Fibroblast of pulmonary artery (primary cell): ENCODE measurements at regions not wholly inside any gene's neighbourhood (a gene's known extent, or its start where the extent isn't known, plus 50 kb on each side); places are given as distances from the start of the nearest gene placed in this dataset.

ENCODE experiments used
- DNase-seq: peaks from one replicate; pipeline ENCODE4 v3.0.0-alpha.2; 2010; ENCODE audit warnings: low read depth
- H3K4me3 ChIP-seq: replicated peaks from 2 replicates; pipeline ENCODE4 v1.5.1; 2011; ENCODE audit warnings: low read depth, mild to moderate bottlenecking, control low read depth, low read length, moderate library complexity
- TF ChIP-seq, protein P1 (sequence below): IDR thresholded peaks from 2 replicates; pipeline ENCODE4 v1.5.1; 2011; ENCODE audit warnings: mild to moderate bottlenecking, control low read depth, low read length, inconsistent platforms; ENCODE audit errors: missing control alignments

DNA sequence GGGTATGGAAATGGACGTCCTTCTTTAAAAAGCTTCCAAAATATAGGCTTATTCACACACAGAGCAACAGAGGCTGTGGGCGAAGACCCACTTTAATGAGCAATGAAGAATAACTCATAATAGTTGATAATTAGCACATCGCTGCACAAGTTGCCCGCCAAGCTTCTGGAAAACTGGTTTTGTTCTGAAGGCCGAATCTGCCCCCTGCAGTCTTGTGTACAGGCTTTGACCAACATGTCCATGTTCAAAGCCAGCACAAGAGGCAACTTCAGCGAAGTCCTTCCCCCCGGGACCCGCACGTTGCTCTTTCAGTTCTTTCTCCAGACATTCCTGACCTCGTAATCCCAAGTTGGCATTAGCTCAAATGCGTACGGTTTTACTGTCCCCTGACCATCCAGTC, 73.3 kb downstream of the IRX5 start:
- no peak for DNase-seq
- H3K4me3 ChIP-seq: no peak overlapping the region
- TF ChIP-seq, protein P1, sequence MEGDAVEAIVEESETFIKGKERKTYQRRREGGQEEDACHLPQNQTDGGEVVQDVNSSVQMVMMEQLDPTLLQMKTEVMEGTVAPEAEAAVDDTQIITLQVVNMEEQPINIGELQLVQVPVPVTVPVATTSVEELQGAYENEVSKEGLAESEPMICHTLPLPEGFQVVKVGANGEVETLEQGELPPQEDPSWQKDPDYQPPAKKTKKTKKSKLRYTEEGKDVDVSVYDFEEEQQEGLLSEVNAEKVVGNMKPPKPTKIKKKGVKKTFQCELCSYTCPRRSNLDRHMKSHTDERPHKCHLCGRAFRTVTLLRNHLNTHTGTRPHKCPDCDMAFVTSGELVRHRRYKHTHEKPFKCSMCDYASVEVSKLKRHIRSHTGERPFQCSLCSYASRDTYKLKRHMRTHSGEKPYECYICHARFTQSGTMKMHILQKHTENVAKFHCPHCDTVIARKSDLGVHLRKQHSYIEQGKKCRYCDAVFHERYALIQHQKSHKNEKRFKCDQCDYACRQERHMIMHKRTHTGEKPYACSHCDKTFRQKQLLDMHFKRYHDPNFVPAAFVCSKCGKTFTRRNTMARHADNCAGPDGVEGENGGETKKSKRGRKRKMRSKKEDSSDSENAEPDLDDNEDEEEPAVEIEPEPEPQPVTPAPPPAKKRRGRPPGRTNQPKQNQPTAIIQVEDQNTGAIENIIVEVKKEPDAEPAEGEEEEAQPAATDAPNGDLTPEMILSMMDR: no peak

GRCh38 chr16:55007504-55007903, 76.8 kb downstream of the IRX5 start:
- TF ChIP-seq, protein P1: no peak
- DNase-seq: no peak
- H3K4me3 ChIP-seq: no peak overlapping the region

- no peak for DNase-seq
- H3K4me3 ChIP-seq: no peak overlapping the region
- TF ChIP-seq, protein P1: no peak
Measured at GRCh38 chr16:55008836-55009510, 78.3 kb downstream of the IRX5 start.

GRCh38 chr16:55009581-55009980, 78.9 kb downstream of the IRX5 start:
- no peak for DNase-seq
- TF ChIP-seq, protein P1: no peak
- no peak overlapping the region for H3K4me3 ChIP-seq

GRCh38 chr16:55010492-55011160, 80.0 kb downstream of the IRX5 start:
- no peak for DNase-seq
- TF ChIP-seq, protein P1: no peak
- H3K4me3 ChIP-seq: no peak overlapping the region

DNA sequence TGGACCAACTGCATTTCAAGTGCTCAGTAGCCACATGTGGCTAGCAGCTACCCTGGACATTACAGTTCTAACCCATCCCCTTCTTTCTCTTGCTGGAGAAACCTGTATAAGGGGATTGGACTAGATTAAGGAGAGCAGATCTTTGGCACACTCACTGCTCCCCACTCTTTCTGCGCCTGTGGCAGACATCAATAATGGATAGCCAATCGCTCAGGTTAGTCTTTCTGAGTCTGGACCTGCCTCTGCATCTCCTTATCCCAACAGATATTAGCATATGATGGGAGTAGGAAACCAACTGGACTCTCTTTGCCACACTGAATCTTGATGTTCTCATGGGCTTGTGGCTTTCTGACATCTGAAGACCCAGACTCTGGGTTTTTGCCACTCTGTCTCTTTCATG, 81.7 kb downstream of the IRX5 start:
- TF ChIP-seq, protein P1: no peak
- no peak for DNase-seq
- no peak overlapping the region for H3K4me3 ChIP-seq

DNA sequence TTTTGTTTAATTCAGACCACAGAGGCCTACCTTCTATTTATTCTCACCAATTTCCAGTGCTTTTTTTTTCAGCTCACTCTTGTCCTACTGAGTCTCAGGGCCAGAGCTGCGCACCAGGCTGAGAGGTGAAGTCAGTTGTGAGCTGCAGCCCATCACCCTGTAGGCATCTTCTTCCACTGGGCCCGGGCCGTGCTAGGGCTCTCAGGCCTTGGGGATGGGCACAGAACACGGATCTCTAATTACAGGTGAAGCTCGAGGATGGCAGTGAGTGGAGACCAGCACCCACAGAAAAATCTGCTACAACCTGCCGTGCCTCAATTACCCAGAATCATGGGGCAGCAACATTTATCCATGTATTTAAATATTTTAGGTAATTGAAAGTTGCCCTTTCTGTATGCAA, 82.1 kb downstream of the IRX5 start:
- TF ChIP-seq, protein P1: no peak
- H3K4me3 ChIP-seq: no peak overlapping the region
- no peak for DNase-seq
